Endodermal cell (in vitro differentiated cells): ENCODE measurements at regions not wholly inside any gene's neighbourhood (a gene's known extent, or its start where the extent isn't known, plus 50 kb on each side); places are given as distances from the start of the nearest gene placed in this dataset.

ENCODE experiments used
- DNase-seq: peaks from one replicate; pipeline ENCODE4 v3.0.0-alpha.2; 2017
- H3K27ac ChIP-seq: 2 replicates; pipeline ENCODE4 v1.5.1; 2013; ENCODE audit warnings: mild to moderate bottlenecking, low read depth, low read length, moderate library complexity
- H3K27me3 ChIP-seq: 2 replicates; pipeline ENCODE4 v1.6.1; 2013; ENCODE audit warnings: mild to moderate bottlenecking, low read length, moderate library complexity; ENCODE audit not compliant: insufficient read depth, control insufficient read depth, poor library complexity, severe bottlenecking
- H3K36me3 ChIP-seq: 2 replicates; pipeline ENCODE4 v1.7.0; 2013; ENCODE audit warnings: mild to moderate bottlenecking, low read length, moderate library complexity; ENCODE audit not compliant: control insufficient read depth, insufficient read depth
- H3K4me1 ChIP-seq: one replicate; pipeline ENCODE4 v1.7.0; 2013; ENCODE audit warnings: low read length; ENCODE audit not compliant: control insufficient read depth, insufficient read depth
- H3K4me3 ChIP-seq: 2 replicates; pipeline ENCODE4 v1.5.1; 2013; ENCODE audit warnings: mild to moderate bottlenecking, low read length, moderate library complexity
- H3K9ac ChIP-seq: 2 replicates; pipeline ENCODE4 v1.6.1; 2013; ENCODE audit warnings: mild to moderate bottlenecking, low read length, moderate library complexity; ENCODE audit not compliant: poor library complexity, severe bottlenecking; ENCODE audit errors: extremely low read depth
- H3K9me3 ChIP-seq: 2 replicates; pipeline ENCODE4 v1.6.1; 2013; ENCODE audit warnings: mild to moderate bottlenecking, low read length, moderate library complexity; ENCODE audit not compliant: control insufficient read depth
- H3K27ac Mint-ChIP-seq: 2 replicates; pipeline ENCODE4 v1.8.0; 2020; ENCODE audit warnings: mixed read lengths
- H3K27me3 Mint-ChIP-seq: 2 replicates; pipeline ENCODE4 v1.8.0; 2021; ENCODE audit warnings: mild to moderate bottlenecking, mixed read lengths; ENCODE audit not compliant: insufficient read depth
- H3K36me3 Mint-ChIP-seq: 2 replicates; pipeline ENCODE4 v1.8.0; 2020; ENCODE audit warnings: low read depth, mixed read lengths
- H3K4me1 Mint-ChIP-seq: 2 replicates; pipeline ENCODE4 v1.8.0; 2020; ENCODE audit warnings: mixed read lengths
- H3K4me3 Mint-ChIP-seq: 2 replicates; pipeline ENCODE4 v1.8.0; 2020; ENCODE audit warnings: mild to moderate bottlenecking, moderate library complexity, mixed read lengths
- H3K9me3 Mint-ChIP-seq: 2 replicates; pipeline ENCODE4 v1.8.0; 2020; ENCODE audit warnings: mild to moderate bottlenecking, mixed read lengths
- CTCF ChIP-seq: fragments of 200-600 bp; sonication (generic); conservative IDR thresholded peaks from 2 replicates; pipeline ENCODE4 v1.5.0; 2021; ENCODE audit warnings: antibody characterized with exemption, mild to moderate bottlenecking
- WGBS, 2 experiments: methylation state at CpG; one replicate each; pipeline versions ENCODE4 v1.1.5 to v1.1.7; 2013; ENCODE audit warnings: missing lambda C conversion rate in 2 of 2, mixed read lengths in 1 of 2; ENCODE audit not compliant: insufficient coverage in 1 of 2, insufficient read length in 1 of 2; 5-methylcytosine and 5-hydroxymethylcytosine counted together

DNA sequence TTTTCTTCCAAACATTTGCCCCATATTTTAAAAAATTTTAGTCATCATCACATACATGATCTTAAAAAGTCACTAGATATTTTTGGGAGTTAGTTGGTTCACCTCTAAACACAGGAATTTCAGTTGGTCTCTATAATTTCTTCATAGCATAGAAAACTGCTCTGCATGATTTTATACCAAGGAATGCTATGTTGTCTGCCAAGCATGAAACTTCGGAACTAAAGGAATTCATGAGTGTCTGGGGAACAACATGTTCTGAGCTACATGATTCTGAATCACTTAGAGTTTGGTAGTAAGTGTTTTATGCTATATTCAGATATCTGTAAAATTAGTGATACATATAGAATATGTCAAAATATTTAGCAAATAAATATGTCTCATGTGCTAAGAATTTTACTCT, 957.8 kb downstream of the GATA3 start:
- Histone ChIP-seq H3K4me1 (no peaks in the 10 kb centered on the region), H3K27ac (no peak overlapping the region), H3K4me3 (no peak overlapping the region), H3K9me3 (no peaks in the 10 kb centered on the region), H3K36me3 (no peaks in the 10 kb centered on the region), H3K9ac (no peak overlapping the region), H3K27me3 (no peaks in the 10 kb centered on the region)
- H3K36me3 Mint-ChIP-seq = no peaks in the 10 kb centered on the region
- no peaks in the 10 kb centered on the region for H3K27me3 Mint-ChIP-seq
- H3K4me3 Mint-ChIP-seq = no peak overlapping the region
- peaks cover 4% of the 10 kb centered on the region for H3K4me1 Mint-ChIP-seq
- H3K27ac Mint-ChIP-seq = no peak overlapping the region
- 91% methylated on average over 1 of the region's 1 CpG; no CpG with 5 or more reads in 1 of the 2 experiments for WGBS, 2 experiments
- no peak for TF ChIP-seq CTCF
- DNase-seq = no peak
- no peaks in the 10 kb centered on the region for H3K9me3 Mint-ChIP-seq

DNA sequence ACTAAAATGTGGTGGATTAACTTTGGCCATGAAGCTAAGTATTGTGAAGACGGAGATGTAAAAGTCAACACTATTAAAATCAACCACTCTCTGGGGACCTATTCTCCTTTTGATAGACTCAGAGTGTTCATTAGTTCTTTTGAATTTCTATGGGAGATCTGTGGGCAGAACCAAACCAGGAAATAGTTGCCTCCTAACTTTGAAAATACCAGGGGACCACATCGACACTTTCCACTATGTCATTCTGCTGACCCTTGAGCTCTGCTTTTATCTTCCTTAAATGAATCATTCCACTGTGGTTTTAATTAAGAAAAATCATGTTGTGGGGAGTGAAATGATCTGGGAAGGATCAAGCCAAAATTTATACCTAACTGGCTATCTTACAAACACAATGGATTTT, 960.5 kb downstream of the GATA3 start:
- no peaks in the 10 kb centered on the region for H3K9me3 Mint-ChIP-seq

DNA sequence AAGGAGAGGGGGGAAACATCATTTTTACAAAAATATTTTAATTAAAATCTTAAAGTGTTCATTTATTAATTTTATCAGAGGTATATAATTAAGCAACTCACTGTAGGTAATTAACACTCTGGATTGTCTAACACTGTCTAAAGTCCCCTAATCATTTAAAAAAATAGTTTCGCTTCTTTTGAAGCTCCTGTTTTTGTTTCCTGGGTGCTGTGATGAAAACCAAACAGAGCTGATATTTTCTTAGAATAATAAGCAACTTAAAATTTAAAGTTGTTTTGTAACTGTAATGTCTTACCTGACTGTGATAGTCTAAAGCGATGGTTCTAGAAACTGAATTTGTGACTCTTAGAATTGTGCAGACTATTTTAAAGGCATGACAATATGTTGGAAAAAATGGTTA, 961.0 kb downstream of the GATA3 start:
- H3K4me1 ChIP-seq = no peaks in the 10 kb centered on the region
- H3K36me3 ChIP-seq = no peaks in the 10 kb centered on the region
- H3K9me3 ChIP-seq = no peaks in the 10 kb centered on the region
- no peaks in the 10 kb centered on the region for H3K27me3 ChIP-seq
- DNase-seq = no peak
- Mint-ChIP-seq H3K4me3 (no peak overlapping the region), H3K9me3 (no peaks in the 10 kb centered on the region), H3K36me3 (no peaks in the 10 kb centered on the region), H3K27ac (no peak overlapping the region), H3K27me3 (no peaks in the 10 kb centered on the region), H3K4me1 (no peaks in the 10 kb centered on the region)
- no peak overlapping the region for H3K4me3 ChIP-seq
- no peak for TF ChIP-seq CTCF
- H3K9ac ChIP-seq = no peak overlapping the region
- H3K27ac ChIP-seq = no peak overlapping the region
- 80 to 93% methylated on average over 1 to 2 of the region's 2 CpGs for WGBS, 2 experiments

More for the DNA sequence above, 960.5 kb downstream of the GATA3 start:
- no peak overlapping the region for H3K27ac ChIP-seq
- no peak for TF ChIP-seq CTCF
- Mint-ChIP-seq H3K36me3 (no peaks in the 10 kb centered on the region), H3K27me3 (no peaks in the 10 kb centered on the region), H3K4me3 (no peak overlapping the region), H3K4me1 (peaks cover 4% of the 10 kb centered on the region), H3K27ac (no peak overlapping the region)
- H3K4me3 ChIP-seq = no peak overlapping the region
- no peak overlapping the region for H3K9ac ChIP-seq
- no peaks in the 10 kb centered on the region for H3K36me3 ChIP-seq
- whole genome bisulfite sequencing, 2 experiments = 96% methylated on average over 2 of the region's 2 CpGs; no CpG with 5 or more reads in 1 of the 2 experiments
- no peak for DNase-seq
- no peaks in the 10 kb centered on the region for H3K4me1 ChIP-seq
- no peaks in the 10 kb centered on the region for H3K27me3 ChIP-seq
- H3K9me3 ChIP-seq = no peaks in the 10 kb centered on the region
